Thyroid gland (tissue), 4 donors: ENCODE measurements at regions not wholly inside any gene's neighbourhood (a gene's known extent, or its start where the extent isn't known, plus 50 kb on each side); places are given as distances from the start of the nearest gene placed in this dataset.

Source experiments
- DNase-seq, 2 donors: peaks; one replicate each; pipeline ENCODE4 v3.0.0-alpha.2; 2019
- H3K27ac ChIP-seq, 3 donors: fragments of 200-600 bp; sonication (generic); 1 replicate in 2 of 3; 2 replicates in 1 of 3; pipeline ENCODE4 v1.5.1; 2016 to 2019; ENCODE audit warnings: mild to moderate bottlenecking in 1 of 3, moderate library complexity in 1 of 3
- H3K27me3 ChIP-seq: fragments of 200-600 bp; sonication (generic); one replicate; pipeline ENCODE4 v1.5.1; 2019
- H3K36me3 ChIP-seq, 2 donors: fragments of 200-600 bp; sonication (generic); one replicate each; pipeline ENCODE4 v1.5.1; 2016 to 2019
- H3K4me1 ChIP-seq, 2 donors: fragments of 200-600 bp; sonication (generic); one replicate each; pipeline ENCODE4 v1.5.1; 2017 to 2019
- H3K4me3 ChIP-seq, 3 donors: fragments of 200-600 bp; sonication (generic); replicated peaks in 1 of 3; 1 replicate in 2 of 3; 2 replicates in 1 of 3; pipeline ENCODE4 v1.5.1; 2016; ENCODE audit warnings: mild to moderate bottlenecking in 1 of 3
- H3K9me3 ChIP-seq: fragments of 200-600 bp; sonication (generic); one replicate; pipeline ENCODE4 v1.5.1; 2017
- POLR2A ChIP-seq, 2 donors: fragments of 450-650 bp; IDR thresholded peaks; one replicate each; pipeline ENCODE4 v1.6.1; 2017; ENCODE audit warnings: antibody characterized with exemption in 2 of 2, mild to moderate bottlenecking in 2 of 2, moderate library complexity in 1 of 2
- WGBS, 2 donors: methylation state at CpG; one replicate each; pipeline ENCODE4 v1.1.5; 2017; 5-methylcytosine and 5-hydroxymethylcytosine counted together
- intact Hi-C: fragments of 100-400 bp; cut with DNase I; formaldehyde crosslinking; loops from one replicate; pipeline ENCODE4 v1.15.1; 2023
- TF ChIP-seq, protein P1 (sequence below), 6 experiments: fragments of 200-600 bp in 3 of 6; fragments of 450-650 bp in 3 of 6; sonication (generic) in 3 of 6; IDR thresholded peaks; one replicate each; pipeline ENCODE4 v1.5.1; 2016 to 2019; ENCODE audit warnings: antibody characterized with exemption in 6 of 6, mild to moderate bottlenecking in 2 of 6, inconsistent platforms in 1 of 6, moderate library complexity in 1 of 6

DNA sequence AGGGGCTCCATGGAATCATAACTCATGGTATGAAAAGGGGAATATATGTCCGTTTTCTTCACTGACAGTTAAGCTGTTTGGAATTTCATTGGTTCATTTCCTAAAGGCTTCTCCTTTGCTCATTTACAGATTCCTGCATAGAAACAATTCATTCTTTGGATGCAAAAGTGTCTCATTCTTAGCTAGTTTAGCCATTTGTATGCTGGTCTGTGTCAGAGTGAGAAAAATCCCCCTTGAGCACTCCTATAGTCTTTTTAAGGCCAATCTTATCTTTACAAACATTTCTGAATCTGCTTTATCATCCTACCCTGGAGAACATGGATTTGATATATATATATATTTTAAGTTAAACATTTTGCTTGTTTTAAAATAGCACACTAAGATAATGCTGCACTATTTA, 1260.9 kb upstream of the NRXN1 start:
- H3K36me3 ChIP-seq = no peaks in the 10 kb centered on the region
- no peak overlapping the region for H3K4me3 ChIP-seq
- TF ChIP-seq POLR2A (IDR thresholded peaks at IDR 0.05) = no peak
- TF ChIP-seq, protein P1, sequence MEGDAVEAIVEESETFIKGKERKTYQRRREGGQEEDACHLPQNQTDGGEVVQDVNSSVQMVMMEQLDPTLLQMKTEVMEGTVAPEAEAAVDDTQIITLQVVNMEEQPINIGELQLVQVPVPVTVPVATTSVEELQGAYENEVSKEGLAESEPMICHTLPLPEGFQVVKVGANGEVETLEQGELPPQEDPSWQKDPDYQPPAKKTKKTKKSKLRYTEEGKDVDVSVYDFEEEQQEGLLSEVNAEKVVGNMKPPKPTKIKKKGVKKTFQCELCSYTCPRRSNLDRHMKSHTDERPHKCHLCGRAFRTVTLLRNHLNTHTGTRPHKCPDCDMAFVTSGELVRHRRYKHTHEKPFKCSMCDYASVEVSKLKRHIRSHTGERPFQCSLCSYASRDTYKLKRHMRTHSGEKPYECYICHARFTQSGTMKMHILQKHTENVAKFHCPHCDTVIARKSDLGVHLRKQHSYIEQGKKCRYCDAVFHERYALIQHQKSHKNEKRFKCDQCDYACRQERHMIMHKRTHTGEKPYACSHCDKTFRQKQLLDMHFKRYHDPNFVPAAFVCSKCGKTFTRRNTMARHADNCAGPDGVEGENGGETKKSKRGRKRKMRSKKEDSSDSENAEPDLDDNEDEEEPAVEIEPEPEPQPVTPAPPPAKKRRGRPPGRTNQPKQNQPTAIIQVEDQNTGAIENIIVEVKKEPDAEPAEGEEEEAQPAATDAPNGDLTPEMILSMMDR (IDR thresholded peaks at IDR 0.05) = no peak
- no peaks in the 10 kb centered on the region for H3K4me1 ChIP-seq
- no peak overlapping the region for H3K27ac ChIP-seq
- no peaks in the 10 kb centered on the region for H3K9me3 ChIP-seq
- DNase-seq = no peak
- WGBS, 2 donors = 79 to 88% methylated on average over 1 of the region's 1 CpG
- H3K27me3 ChIP-seq = no peaks in the 10 kb centered on the region
- intact Hi-C loops = no loop called here

DNA sequence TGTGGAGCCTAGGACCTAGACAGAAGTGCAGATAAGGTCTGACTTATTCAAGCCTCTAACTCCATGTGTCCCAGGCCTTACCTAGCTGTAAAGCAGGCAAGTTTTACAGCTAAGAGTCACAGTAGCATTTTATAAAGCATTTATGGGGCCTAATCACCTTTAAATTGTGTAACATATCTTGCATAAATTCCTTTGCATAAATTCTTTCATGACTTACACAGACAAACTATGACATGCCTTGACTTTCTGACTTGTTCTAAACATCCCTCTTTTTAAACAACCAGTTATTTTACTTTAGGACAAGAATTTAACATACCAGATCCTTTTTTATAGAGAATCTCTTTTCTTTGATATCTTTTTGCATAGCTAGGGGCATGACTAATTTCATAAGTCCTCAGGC, 1257.8 kb upstream of the NRXN1 start:
- Histone ChIP-seq H3K4me1 (no peaks in the 10 kb centered on the region), H3K9me3 (no peaks in the 10 kb centered on the region), H3K4me3 (no peak overlapping the region), H3K27ac (no peak overlapping the region), H3K36me3 (no peaks in the 10 kb centered on the region), H3K27me3 (no peaks in the 10 kb centered on the region)
- TF ChIP-seq, protein P1 (IDR thresholded peaks at IDR 0.05) = no peak
- no peak for TF ChIP-seq POLR2A (IDR thresholded peaks at IDR 0.05)
- DNase-seq = no peak
- intact Hi-C loops = no loop called here

DNA sequence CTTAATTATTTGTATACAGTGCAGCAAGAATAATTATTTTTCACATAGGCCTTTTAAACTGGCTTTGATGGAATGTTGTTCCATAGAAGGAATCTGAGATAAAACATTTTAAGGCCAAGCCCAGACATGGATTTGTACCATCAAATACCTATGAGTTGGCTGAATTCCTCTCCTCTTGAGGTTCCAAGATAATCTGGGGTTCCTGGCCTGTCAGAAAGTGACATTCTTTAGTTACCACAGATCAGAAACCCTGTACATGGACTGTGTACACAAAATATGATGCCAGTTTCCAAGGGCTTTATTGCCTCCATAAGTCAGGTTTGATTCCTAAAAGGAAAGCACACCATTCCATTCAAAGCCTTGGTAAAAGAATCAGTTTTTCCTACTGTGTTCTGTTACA, 1256.7 kb upstream of the NRXN1 start:
- Histone ChIP-seq H3K36me3 (no peaks in the 10 kb centered on the region), H3K27ac (no peak overlapping the region), H3K27me3 (no peaks in the 10 kb centered on the region), H3K9me3 (no peaks in the 10 kb centered on the region), H3K4me1 (no peaks in the 10 kb centered on the region), H3K4me3 (no peak overlapping the region)
- intact Hi-C loops = no loop called here
- no peak for DNase-seq
- TF ChIP-seq, protein P1 (IDR thresholded peaks at IDR 0.05) = no peak
- TF ChIP-seq POLR2A (IDR thresholded peaks at IDR 0.05) = no peak

DNA sequence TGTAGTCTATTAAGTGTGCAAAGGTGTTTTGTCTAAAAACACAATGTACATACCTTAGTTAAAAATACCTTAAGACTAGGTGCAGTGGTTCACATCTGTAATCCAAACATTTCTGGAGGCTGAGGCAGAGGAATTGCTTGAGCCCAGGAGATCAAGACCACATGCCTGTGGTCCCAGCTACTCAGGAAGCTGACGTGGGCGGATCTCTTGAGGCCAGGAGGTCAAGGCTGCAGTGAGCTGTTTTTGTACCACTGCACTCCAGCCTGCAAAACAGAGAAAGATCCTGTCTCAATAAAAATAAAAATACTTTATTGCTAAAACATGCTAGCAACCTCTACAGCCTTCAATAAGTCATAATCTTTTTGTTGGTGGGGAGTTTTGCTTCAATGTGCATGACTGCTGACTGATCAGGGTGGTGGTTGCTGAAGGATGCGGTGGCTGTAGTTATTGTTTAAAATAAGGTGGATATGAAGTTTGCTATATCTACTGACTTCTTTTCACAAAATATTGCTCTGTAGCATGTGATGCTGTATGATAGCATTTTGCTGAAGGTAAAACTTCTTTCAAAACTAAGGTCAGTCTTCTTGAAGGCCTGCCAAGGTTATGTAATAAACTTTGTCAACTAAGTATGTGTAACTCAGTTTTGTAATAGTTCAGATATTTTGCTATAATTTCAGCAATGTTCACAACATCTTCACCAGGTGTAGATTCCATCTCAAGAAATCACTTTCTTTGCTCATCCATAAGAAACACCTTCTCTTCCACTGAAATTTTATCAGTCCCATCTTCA, 1238.0 kb upstream of the NRXN1 start:
- no peaks in the 10 kb centered on the region for H3K4me1 ChIP-seq
- 76 to 91% methylated on average over 3 of the region's 3 CpGs for WGBS, 2 donors
- TF ChIP-seq POLR2A (IDR thresholded peaks at IDR 0.05) = no peak
- TF ChIP-seq, protein P1 (IDR thresholded peaks at IDR 0.05) = no peak
- intact Hi-C loops = no loop called here
- H3K36me3 ChIP-seq = no peaks in the 10 kb centered on the region
- no peak overlapping the region for H3K27ac ChIP-seq
- H3K27me3 ChIP-seq = no peaks in the 10 kb centered on the region
- H3K4me3 ChIP-seq = no peak overlapping the region
- H3K9me3 ChIP-seq = no peaks in the 10 kb centered on the region
- no peak for DNase-seq

DNA sequence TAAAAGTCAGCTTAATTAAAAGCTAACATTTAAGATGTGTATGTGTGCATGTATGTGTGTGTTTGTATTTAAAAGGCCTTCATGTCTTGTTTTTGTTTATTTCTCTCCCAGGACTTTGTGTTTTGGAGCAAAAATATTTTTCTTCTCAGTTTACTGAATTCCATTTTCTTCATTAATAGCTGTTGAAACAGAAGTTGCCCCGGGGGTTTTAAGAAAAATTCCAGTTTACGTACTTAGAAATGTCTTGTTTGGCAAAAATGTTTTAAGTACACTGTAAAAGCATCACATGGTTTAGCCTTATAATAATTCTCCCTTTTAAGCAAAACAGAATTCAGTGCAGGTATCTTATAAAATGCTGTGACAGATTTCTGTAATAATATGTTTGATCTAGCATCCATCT, 1233.0 kb upstream of the NRXN1 start:
- Histone ChIP-seq H3K36me3 (no peaks in the 10 kb centered on the region), H3K27ac (no peak overlapping the region), H3K4me3 (no peak overlapping the region), H3K4me1 (peaks cover 0 to 5% of the 10 kb centered on the region in 2 donors), H3K9me3 (no peaks in the 10 kb centered on the region), H3K27me3 (no peaks in the 10 kb centered on the region)
- no peak for DNase-seq
- TF ChIP-seq POLR2A (IDR thresholded peaks at IDR 0.05) = no peak
- TF ChIP-seq, protein P1 (IDR thresholded peaks at IDR 0.05) = no peak
- 76 to 83% methylated on average over 2 of the region's 2 CpGs for WGBS, 2 donors
- intact Hi-C loops = no loop called here
